COR-L47 (cell line): ENCODE measurements at regions not wholly inside any gene's neighbourhood (a gene's known extent, or its start where the extent isn't known, plus 50 kb on each side); places are given as distances from the start of the nearest gene placed in this dataset.

Experiments
- DNase-seq: peaks from one replicate; lab custom pipeline; 2025; lab: John Stamatoyannopoulos, UW

DNA sequence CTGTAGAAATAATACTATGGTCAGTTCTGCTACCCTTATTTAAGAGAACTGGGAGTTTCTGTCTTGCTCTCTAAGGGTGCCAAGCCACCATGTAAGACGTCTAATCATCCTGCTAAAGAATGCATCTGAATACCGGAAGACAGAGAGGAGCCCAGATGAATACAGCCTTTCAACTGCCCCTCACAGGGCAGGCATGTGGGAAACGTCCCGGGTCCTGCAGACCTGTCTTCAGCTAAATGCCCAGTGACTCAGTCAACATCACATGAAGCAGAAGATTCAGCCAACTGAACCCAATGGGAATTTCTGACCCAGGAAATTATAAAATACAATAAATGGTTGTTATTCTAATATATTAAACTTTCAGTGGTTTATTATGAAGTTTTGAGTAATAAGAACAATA is 2141.0 kb upstream of the AGA start:
- DNase-seq: no peak

DNA sequence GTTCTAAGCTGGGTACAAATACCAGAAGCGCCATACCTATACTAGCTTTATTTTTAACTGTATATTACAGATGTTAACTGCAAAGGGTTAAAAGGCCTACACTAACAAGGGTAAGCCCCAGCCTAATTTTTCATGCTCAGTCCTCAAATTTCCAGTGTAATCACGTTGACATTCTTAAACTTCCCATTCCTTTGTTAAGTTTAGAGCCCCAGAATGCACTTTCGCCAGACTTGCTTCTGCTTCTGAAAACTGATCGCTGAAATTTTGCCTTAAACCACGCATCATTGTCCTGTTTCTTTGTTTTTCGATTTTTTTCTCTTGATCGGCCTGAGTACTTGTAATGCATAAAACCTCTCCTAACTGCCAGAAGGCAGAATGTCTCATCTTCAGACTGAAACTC is 2141.9 kb upstream of the AGA start:
- no peak for DNase-seq

DNA sequence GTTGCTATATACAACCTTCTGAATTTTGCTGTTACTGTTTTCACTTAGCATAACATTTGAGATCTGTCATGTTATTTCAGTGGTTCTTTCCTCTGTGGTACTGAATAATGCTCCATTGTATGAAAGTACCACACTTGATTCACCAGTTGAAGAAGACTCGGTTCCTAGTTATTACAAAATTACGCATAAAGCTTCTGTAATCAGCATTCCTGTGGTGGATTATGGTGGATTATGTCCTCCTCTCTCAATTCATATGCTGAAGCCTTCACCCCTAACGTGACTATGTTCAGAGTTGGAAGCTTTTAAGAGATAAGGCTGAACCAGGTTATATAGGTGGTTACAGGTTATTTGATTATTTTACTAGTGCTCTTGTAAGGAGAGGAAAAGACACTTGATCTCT is 2143.5 kb upstream of the AGA start:
- no peak for DNase-seq

DNA sequence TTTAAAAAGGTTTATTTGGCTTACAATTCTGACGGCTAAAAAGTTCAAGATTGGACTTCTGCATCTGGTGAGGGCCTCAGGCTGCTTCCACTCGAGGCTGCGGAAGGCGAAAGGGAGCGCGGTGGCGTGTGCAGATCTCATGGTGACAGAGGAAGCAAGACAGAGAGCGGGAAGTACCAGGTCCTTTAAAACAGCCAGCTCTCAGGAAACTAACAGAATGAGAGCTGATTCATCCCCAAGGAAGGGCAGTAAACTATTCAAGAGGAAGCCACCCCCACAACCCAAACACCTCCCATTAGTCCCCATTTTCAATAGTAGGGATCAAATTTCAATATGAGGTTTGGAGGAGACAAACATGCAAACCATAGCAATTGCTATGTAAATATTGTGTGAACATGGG is 2144.2 kb upstream of the AGA start:
- no peak for DNase-seq

DNA sequence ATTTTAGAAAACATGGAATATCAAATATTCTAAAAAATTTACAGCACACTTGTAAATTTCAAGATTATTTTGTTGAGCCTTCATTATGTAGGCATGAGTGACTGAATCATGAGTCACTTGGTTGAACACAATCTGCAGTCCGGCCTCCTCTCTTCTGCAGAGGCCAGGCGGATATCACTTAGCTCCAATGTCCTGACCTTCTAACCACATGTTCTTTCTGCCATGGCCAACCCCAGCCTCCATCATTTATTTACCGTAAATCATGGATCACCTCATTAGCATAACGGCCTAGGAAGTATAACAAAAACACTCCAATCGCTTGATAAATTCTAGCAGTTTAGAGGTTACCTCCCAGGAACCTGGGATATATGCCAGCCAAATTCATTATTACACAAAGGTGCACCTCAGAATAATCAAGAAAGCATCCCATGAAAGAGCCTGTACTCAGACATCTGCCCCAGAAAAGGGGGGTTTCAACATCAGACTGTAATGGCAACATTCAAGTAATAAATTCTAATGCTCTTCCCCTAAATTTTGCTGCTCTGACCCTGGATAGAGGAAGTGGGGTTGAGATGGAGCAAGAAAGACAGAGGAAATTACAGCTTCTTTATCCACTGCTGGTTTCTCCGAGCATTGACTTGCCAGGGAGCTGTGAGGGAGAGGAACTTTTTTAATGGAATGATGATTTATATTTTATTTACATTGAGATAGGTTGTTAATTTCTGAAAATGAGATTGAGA is 2153.6 kb upstream of the AGA start:
- DNase-seq: no peak

DNA sequence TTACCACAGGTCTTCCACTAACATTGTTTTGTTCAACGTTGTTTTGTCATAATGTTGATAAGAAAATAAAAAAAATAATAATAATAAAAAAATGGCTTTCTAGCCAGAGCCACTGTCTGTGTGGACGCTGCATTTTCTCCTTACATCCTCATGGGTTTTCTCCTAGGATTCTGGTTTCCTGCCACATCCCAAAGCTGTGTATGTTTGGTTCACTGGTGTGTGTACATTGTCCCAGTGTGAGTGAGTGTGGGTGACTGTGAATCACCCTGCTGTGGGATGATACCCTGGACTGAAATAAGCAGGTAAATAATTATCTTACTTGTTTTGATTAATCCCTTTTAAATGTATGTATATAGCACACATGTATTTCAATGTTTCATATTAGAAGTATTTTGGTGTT is 2154.4 kb upstream of the AGA start:
- no peak for DNase-seq

DNA sequence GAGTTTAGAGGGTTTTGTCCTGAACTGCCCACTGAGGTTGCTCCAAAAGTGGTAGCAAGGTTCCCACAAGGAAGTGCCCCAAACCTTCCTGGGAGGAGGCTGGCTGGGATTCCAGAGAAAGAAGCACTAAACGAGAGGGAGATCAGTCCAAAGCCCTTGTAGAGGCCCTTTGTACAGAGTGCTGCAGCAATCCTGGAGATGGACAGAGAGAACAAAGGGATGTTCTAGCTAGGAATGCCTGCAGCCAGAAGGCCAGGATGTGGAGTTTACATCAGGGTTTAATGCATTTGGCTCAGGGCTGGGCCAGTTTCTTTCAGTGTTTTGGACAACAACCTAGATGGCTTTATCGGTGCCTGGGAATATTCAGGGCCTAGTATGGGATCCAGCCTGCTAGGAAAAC is 2155.1 kb upstream of the AGA start:
- DNase-seq: no peak

DNA sequence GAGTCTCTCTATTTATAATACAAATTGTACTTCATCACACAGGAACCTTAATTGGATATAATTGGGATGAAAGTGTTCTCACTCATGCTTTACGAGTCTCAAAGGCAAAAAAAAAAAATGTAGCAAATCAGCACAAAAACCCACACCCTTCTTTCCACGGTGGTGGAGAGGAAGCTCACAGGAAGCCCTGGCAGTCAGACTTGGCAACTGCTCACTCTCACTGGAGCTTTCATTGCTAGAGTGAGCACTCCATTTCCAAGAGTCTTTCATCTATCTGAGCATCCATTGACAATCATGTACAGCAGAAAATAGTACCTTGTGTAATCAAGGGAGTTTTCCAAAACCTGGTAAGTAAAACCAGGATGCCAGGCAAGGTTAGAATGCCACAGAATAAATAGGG is 2159.4 kb upstream of the AGA start:
- no peak for DNase-seq

DNA sequence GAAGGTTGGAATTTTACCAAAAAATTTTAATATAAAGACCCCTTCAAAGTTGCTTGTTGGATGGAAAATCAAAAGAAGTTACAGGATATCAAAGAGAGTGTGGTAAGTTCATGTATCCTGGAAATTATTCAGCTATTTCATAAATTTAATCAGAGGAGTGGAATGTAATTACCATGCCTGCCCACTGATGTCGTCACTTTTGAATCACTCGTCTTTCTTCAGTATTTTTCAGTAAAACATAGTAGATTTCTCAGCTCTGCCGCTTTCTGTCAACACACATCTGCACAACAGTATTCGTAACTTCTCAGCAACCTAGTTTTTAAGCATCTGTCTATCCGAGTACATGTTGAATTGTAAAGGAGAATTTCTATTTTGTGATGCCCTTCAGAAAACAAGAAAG is 2163.0 kb upstream of the AGA start:
- DNase-seq: no peak

DNA sequence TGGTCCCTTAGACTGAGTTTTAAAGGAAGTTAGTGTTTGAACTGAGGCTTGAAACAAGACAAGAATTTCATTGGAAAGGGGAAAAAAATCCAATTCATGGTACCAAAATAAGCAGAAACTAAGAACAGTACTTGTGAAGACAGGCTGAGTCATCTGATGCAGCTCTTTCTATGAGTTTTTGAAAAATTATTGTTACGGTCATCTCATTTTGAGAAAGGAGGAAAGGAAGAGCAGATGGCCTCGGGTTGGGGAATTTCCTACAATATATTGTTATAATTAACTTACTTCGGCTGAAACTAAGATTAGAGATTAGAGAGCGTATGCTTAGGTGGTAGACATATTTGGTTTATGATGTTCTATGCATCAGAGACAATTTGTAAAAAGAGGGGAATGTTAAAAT is 2164.8 kb upstream of the AGA start:
- DNase-seq: no peak

DNA sequence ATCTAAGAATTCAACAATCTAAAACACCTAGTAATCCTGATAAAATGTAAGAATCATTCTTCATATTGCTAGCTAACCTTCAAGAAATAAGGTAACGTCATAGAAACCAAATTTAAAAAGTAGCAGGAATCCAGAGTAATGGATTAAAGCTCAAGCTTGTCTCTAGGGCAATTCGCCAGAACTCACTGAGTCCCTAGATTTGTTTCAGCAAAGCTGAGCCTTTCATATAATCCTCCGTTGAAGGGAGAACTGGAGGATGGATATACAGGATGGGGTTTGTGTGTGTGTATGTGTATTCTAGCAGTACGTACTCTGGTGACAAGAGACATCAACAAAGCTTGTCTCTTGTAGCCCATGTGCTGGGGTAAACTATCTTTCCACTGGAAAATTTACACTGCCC is 2173.5 kb upstream of the AGA start:
- DNase-seq: no peak

DNA sequence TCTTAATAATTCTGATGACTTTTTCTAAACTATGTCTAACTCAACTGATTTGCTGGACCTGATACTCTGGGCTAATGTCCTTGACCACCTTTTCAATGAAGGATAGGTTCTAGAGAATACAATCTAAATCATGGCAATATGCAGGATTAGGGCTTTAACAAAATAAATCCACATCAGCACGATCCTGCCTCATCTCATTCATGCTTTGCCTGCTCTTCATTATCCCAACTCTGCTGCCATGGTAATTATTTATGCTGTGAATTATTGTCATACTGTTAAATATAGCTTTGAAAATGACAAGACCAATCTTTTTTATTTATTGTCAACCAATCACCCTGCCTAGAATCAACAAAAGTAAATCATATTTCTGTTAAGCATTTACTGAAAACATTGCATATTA is 2176.7 kb upstream of the AGA start:
- DNase-seq: no peak

DNA sequence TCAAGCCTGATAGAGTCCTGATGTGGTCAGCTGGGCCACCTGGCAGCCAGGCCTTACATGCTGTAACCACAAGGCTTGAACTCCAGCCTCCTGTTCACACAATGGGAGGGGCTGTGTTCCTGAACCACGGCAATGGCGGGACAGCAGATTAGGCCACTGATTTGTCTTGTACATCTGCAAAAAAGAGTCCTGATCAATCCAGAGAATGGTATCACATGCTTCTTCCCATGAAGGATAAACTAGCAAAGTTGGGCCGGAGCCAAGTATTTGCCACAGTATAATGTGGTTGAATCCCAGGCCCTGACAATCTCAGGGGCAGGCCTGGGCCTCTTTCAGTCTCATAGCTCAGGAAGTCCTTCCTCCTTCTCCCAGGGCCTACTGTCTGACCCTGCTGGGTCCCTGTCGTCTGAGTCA is 2182.5 kb upstream of the AGA start:
- DNase-seq: no peak

DNA sequence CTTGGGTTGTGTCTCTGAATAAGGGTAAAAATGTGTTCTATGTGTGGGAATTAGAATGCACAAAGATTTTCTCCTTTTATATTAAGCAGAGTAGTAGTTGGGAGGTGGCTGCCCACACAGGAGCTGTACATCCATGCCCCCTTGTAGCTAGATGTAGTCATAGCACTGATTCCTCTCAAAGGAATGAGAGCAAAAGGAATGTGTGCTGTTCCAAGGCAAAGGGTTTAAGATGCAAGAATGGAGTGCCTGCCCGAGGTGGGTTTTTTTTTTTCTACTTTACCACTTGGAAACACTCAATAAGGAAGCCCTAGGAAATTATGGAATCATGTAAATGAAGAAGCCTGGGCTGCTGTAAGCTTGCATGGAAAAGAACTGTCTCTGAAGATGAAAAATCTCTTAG is 2183.2 kb upstream of the AGA start:
- DNase-seq: no peak

DNA sequence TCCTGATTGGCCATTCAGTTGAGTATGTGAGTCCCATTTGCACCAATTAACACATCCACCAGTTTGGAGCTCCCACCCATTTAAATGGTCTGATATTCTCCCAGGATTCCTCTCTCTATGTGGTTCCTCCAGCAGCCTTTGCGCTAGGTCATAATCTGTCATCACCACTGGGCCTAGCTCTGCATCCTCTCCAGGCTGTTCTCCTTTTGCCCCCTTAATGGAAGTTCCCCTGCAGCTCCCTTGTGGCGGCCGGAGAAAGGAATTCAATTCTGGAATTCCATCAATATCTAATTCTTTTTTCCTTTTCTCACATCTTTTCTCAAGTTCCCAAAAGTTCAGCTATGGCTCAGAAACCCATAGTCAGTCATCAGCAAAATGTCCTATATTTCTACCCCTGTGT is 2184.4 kb upstream of the AGA start:
- no peak for DNase-seq

DNA sequence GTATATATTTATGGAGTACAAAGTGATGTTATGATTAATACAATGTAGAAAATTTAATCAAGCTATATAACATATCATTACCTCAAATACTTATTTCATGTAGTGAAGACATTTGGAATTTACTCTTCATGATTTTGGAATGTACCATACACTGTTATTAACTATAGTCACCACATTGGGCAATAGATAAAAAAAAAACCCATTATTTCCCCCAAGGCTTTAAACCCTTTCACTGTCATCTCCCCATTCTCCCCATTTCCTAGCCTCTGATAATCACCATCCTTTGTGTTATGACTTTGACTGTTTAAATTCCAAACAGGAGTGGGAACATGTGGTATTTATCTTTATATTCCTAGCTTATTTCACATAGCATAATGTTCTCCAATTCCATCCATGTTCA is 2189.1 kb upstream of the AGA start:
- no peak for DNase-seq

DNA sequence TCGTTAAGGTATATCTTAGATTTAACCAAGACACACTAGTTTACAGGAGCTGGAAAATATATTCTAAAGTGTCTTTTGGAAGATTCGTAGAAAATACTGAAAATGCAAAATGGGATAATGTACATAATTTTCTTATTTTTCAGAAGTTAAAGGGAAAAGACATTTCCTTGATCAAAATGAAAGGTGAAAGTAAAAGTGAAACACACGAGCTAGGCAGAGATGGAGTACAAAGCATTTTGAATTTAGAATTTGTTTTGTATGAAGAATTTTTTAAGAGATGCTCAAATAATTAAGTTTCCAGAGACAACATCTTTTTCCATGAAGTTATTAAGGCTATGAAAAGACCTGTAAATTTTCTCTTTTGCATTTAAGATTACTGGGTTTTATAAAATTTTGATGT is 2192.6 kb upstream of the AGA start:
- no peak for DNase-seq

DNA sequence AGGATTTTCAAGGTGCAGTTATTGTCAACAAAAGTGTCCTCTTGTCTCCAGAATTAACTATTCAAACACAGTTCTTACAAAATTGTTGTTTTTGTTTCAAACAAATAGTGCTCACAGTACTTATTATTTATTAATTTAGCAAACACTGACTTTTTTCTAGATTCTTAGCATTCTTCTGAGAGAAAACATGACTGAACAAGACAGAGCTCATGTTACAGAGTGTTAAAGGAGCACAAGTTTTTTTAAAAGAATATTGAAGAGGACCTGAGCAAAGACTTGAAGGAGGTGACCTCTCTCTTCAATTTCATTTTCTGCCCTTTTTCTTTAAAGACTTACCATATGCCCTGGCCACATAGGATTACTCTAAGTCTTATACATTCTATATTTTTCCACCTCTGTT is 2220.3 kb upstream of the AGA start:
- no peak for DNase-seq

DNA sequence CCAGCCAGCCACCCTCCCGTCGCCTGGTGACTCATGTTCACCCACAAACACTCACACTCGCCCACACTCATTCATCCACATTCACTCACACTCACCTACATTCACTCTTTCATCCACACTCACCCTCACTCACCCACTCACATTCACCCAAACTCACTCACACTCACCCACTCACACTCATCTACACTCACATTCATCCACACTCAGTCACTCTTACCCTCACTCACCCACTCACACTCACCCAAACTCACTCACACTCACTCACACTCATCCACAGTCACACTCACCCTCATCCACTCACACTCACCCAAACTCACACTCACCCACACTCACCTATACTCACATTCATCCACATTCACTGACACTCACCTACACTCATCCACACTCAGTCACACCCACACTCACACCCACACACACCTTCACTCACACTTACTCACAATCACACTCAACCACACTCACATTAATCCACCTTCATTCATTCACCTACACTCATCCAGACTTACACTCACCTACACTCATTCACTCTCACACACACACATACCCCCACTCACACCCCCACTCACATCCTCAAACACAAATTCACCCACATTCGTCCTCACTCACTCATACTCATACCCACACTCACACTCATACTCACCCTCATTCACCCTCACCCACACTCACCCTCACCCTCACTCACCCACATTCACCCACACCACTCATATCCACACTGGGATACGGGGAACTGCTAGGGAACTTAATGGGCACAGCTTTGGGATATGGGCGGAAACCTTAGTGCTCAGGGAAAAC is 2221.6 kb upstream of the AGA start:
- DNase-seq: no peak

DNA sequence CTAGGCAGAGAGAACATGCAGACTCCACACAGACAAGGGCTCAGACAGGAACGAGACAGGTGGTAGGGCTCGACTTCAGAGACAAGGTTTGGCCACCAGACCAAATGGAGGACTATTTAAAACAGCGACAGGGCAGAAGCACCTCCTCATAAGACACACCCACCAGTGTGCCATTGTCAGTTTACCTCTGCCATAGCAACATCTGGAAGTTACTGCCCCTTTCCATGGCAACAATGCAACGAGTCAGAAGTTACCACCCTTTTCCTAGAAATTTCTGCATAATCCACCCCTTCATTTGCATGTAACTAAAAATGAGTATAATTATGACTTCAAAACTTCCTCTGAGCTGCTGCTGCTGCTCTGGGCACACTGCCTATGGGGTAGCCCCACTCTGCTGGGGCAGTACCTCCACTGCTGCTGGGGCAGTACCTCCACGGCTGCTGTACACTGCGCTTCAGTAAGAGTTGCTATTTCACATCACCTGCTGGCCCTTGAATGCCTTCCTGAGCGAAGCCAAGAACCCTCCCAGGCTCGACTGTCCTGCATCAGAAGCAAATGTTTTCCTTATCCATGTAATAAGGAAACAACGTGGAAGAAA is 2222.3 kb upstream of the AGA start:
- DNase-seq: no peak

DNA sequence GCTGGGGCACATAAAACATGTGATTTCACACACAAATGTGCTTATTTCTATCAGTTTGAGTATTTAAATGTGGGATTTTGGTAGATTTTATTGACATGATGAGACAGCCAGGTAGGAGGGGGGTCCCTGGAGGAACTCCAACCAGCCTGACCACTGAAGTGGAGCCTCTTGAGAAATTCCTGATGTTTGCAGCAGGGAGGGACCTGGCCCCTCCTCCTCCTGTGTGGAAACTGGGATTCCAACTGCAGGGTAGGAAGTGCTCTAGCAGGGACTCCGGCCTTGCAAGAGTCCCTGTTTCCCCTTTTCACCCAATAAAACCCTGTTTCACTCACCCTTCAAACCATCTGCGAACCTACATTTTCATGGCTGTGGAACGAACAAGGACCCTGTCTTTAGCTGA is 2224.0 kb upstream of the AGA start:
- no peak for DNase-seq

DNA sequence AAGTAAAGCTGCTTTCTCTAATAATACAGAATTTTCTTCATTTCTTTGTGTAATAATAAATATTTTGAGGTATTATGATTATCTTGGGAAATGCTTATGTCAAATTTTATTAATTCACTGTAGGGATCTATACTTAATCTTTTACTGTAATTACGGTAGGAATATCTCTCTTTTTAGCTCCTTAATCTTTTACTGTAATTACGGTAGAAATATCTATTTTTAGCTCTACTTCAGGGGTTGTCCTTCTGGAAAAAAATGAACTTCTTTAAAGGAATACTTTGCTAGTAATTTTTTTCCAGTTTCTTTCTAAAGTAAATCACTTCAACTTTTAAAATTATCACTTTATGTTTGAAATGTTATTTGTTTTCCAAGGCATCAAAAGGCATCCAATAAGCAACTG is 2229.4 kb upstream of the AGA start:
- DNase-seq: no peak

DNA sequence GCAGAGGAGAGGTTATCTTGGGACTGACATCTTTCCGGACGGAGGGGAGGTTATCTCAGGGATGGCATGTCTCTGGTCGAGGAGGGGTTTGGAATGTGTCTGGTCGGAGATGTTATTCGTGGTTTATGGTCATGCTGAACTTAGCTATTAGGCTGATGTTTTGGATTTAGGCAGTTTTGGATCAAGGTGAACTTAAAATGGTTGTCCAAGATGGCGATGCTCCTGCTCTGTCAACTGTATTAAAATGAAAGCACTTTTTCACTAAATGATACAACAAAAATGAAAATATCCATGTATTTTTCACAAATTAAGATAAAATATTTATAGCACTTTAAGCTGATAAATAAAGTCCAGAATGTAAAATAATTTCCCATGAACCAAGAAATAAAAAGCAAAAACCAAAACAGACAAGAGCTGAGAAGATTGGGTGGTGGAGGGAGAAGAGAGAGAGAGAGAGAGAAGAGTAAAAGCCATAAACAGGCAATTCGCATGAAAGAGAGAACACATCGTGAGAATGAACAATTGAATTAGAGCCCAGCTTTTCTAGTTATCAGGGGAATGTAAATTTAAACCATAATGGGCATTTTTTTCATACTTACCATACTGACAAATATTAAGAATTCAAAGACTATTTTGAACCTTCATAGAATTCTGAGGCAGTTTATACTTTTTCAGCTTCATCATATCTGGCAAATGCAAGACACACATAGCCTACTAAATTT is 2236.0 kb upstream of the AGA start:
- no peak for DNase-seq
